ENCODE measurements at regions not wholly inside any gene's neighbourhood (a gene's known extent, or its start where the extent isn't known, plus 50 kb on each side); places are given as distances from the start of the nearest gene placed in this dataset.
A peak's percentile ranks its signal among the peaks of the same experiment; 100 is the strongest.

DNA sequence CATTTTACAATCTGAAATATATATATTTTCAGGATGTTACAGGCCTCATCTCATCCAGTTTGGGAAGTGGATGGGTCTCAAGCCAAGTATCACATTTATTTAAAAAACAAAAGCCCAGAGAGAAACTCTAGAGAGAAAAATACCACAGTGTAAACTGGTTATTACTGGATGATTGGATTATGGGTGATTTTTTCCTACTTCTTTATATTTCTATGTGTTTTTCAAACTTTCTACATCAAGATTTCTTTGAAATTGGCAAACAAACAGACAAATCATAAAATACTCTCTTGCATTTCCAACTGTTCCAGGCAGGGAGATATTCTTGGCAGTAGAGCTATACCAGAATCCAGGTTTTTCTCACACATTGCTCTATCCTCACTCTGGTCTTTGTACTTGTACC, 116.0 kb upstream of the SMIM23 start:
- Histone ChIP-seq H3K9me3 (no peaks in the 10 kb centered on the region), H3K36me3 (no peaks in the 10 kb centered on the region), H3K4me3 (ENCODE audit: low read depth in 1 of 2, low read length in 1 of 2) (no peak overlapping the region), H3K27me3 (no peaks in the 10 kb centered on the region), H3K27ac (no peak overlapping the region), H3K4me1 (ENCODE audit: control insufficient read depth in 1 of 2, insufficient read depth in 1 of 2, low read depth in 1 of 2, low read length in 1 of 2) (no peaks in the 10 kb centered on the region)
- TF ChIP-seq, protein P1, sequence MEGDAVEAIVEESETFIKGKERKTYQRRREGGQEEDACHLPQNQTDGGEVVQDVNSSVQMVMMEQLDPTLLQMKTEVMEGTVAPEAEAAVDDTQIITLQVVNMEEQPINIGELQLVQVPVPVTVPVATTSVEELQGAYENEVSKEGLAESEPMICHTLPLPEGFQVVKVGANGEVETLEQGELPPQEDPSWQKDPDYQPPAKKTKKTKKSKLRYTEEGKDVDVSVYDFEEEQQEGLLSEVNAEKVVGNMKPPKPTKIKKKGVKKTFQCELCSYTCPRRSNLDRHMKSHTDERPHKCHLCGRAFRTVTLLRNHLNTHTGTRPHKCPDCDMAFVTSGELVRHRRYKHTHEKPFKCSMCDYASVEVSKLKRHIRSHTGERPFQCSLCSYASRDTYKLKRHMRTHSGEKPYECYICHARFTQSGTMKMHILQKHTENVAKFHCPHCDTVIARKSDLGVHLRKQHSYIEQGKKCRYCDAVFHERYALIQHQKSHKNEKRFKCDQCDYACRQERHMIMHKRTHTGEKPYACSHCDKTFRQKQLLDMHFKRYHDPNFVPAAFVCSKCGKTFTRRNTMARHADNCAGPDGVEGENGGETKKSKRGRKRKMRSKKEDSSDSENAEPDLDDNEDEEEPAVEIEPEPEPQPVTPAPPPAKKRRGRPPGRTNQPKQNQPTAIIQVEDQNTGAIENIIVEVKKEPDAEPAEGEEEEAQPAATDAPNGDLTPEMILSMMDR (IDR thresholded peaks at IDR 0.05): no peak

DNA sequence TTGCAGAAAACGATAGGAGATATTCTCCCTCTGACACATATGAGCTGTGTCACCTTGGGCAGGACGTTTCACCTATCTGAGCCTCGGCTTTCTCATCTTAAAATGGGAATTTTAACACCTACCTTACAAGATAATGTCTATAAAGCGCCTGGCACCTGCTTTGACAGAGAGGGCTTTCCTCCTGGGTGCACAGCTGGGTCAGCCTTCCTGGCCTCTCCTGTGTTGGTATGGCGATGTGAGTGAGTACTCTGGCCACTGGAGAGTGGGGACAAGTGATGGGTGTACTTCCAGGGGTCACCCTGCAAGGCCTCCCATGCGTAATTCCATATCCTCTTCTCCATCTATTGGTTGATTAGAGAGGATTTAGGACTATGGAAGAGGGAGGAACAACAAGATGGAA, 113.1 kb upstream of the SMIM23 start:
- Histone ChIP-seq H3K27me3 (no peaks in the 10 kb centered on the region), H3K27ac (no peak overlapping the region), H3K9me3 (no peaks in the 10 kb centered on the region), H3K4me1 (ENCODE audit: control insufficient read depth in 1 of 2, insufficient read depth in 1 of 2, low read depth in 1 of 2, low read length in 1 of 2) (peaks cover 0 to 23% of the 10 kb centered on the region in 2 experiments), H3K36me3 (no peaks in the 10 kb centered on the region), H3K4me3 (ENCODE audit: low read depth in 1 of 2, low read length in 1 of 2) (no peak overlapping the region)
- TF ChIP-seq, protein P1 (IDR thresholded peaks at IDR 0.05): no peak

DNA sequence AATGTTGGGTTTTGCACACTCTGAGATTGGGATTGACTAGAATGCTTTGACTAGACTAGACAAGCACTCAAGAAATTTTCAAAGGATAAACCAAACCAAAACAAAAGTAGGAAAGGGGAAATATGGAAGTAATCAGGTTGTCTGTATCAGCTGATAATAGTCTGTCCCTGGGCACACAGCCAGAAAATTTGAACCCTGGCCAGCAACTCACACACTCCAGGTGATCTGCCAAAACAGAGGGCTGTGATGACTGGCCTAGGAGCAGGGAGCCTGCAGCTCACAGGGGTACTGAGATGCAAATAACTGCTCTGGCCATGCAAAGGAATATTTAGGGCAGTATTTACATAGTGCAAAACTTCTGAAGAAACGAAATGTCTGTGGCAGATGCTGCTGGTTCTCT, 112.3 kb upstream of the SMIM23 start:
- Histone ChIP-seq H3K27me3 (no peaks in the 10 kb centered on the region), H3K9me3 (no peaks in the 10 kb centered on the region), H3K4me3 (ENCODE audit: low read depth in 1 of 2, low read length in 1 of 2) (no peak overlapping the region), H3K4me1 (ENCODE audit: control insufficient read depth in 1 of 2, insufficient read depth in 1 of 2, low read depth in 1 of 2, low read length in 1 of 2) (peaks cover 0 to 23% of the 10 kb centered on the region in 2 experiments), H3K27ac (no peak overlapping the region), H3K36me3 (no peaks in the 10 kb centered on the region)
- TF ChIP-seq, protein P1 (IDR thresholded peaks at IDR 0.05): no peak

DNA sequence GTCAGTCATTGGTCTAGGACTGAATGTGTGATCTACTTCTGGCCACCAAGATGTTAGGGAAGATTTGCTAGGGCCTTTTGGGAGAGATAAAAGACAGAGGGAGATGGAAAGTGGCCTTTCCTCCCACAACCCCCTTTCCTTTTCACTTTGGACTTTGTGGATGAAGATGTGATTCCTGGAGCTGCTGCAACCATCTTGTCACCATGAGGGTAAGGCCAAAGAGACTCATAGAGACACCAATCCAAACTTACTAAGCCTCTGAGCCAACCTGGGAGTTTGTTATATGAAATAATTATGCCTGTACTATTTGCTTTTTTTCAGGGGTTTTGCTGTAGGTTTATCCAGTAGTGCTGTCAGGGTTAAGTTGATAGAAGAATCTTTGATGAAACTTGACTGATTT, 111.8 kb upstream of the SMIM23 start:
- Histone ChIP-seq H3K4me3 (ENCODE audit: low read depth in 1 of 2, low read length in 1 of 2) (no peak overlapping the region), H3K4me1 (ENCODE audit: control insufficient read depth in 1 of 2, insufficient read depth in 1 of 2, low read depth in 1 of 2, low read length in 1 of 2) (peaks cover 0 to 23% of the 10 kb centered on the region in 2 experiments), H3K27me3 (no peaks in the 10 kb centered on the region), H3K9me3 (no peaks in the 10 kb centered on the region), H3K36me3 (no peaks in the 10 kb centered on the region), H3K27ac (no peak overlapping the region)
- TF ChIP-seq, protein P1 (IDR thresholded peaks at IDR 0.05): no peak

DNA sequence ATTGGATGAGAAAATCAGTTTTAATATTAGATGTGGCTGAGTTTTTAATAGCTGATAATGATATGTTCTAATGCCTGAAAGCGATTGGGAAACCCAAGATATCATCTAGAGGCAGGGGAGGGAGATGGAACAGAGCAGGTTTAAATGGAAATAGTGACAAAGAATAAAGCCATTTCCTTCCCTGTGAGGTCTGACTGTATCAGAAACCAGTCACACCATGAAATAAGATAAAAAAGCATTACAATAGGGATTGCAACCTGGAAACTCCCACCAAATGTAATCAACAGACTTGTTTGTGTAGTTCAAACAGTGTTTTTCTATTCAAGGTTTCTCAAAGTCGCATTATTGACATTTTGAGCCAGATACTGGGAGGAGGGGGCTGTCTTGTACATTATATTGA, 110.1 kb upstream of the SMIM23 start:
- Histone ChIP-seq H3K27me3 (no peaks in the 10 kb centered on the region), H3K4me1 (ENCODE audit: control insufficient read depth in 1 of 2, insufficient read depth in 1 of 2, low read depth in 1 of 2, low read length in 1 of 2) (peaks cover 0 to 23% of the 10 kb centered on the region in 2 experiments), H3K36me3 (no peaks in the 10 kb centered on the region), H3K4me3 (ENCODE audit: low read depth in 1 of 2, low read length in 1 of 2) (no peak overlapping the region), H3K27ac (peak overlapping the region; percentile 60), H3K9me3 (no peaks in the 10 kb centered on the region)
- TF ChIP-seq, protein P1 (IDR thresholded peaks at IDR 0.05): no peak
